SK-N-DZ (cell line): ENCODE measurements at regions not wholly inside any gene's neighbourhood (a gene's known extent, or its start where the extent isn't known, plus 50 kb on each side); places are given as distances from the start of the nearest gene placed in this dataset.
"Not testable (repeated sequence)": the region's sequence is repeated elsewhere in the genome, so short reads cannot be mapped to it uniquely, and the experiment has no call there.

Source experiments
- DNase-seq: peaks from one replicate; pipeline ENCODE4 v3.0.0-alpha.2; 2015; ENCODE audit warnings: low spot score

- no peak for DNase-seq
These were observed 1495.7 kb upstream of the WWC1 start for GRCh38 chr5:166795756-166796155.

GRCh38 chr5:166803058-166803457 is 1488.4 kb upstream of the WWC1 start:
- no peak for DNase-seq

GRCh38 chr5:166804223-166804622 is 1487.2 kb upstream of the WWC1 start:
- not testable (repeated sequence) for DNase-seq

- DNase-seq: not testable (repeated sequence)
These were observed 1486.8 kb upstream of the WWC1 start for GRCh38 chr5:166804693-166805092.

GRCh38 chr5:166810093-166810658 is 1481.3 kb upstream of the WWC1 start:
- DNase-seq: not testable (repeated sequence)

GRCh38 chr5:166810721-166811120 is 1480.7 kb upstream of the WWC1 start:
- no peak for DNase-seq

GRCh38 chr5:166823360-166823759 is 1468.1 kb upstream of the WWC1 start:
- no peak for DNase-seq

- no peak for DNase-seq
These were observed 1457.2 kb upstream of the WWC1 start for GRCh38 chr5:166834246-166834645.

GRCh38 chr5:166845044-166845443 is 1446.4 kb upstream of the WWC1 start:
- no peak for DNase-seq

GRCh38 chr5:166856791-166857190 is 1434.7 kb upstream of the WWC1 start:
- no peak for DNase-seq

GRCh38 chr5:166860426-166860825 is 1431.0 kb upstream of the WWC1 start:
- DNase-seq: no peak

GRCh38 chr5:166862581-166862980 is 1428.9 kb upstream of the WWC1 start:
- no peak for DNase-seq

GRCh38 chr5:166865206-166865605 is 1426.2 kb upstream of the WWC1 start:
- DNase-seq: no peak

GRCh38 chr5:166880456-166880855 is 1411.0 kb upstream of the WWC1 start:
- no peak for DNase-seq

GRCh38 chr5:166881802-166882201 is 1409.6 kb upstream of the WWC1 start:
- no peak for DNase-seq

GRCh38 chr5:166883016-166883415 is 1408.4 kb upstream of the WWC1 start:
- no peak for DNase-seq

GRCh38 chr5:166898166-166898565 is 1393.3 kb upstream of the WWC1 start:
- DNase-seq: no peak

- no peak for DNase-seq
These were observed 1392.1 kb upstream of the WWC1 start for GRCh38 chr5:166899343-166899742.

GRCh38 chr5:166904571-166904970 is 1386.9 kb upstream of the WWC1 start:
- DNase-seq: no peak

- DNase-seq: no peak
These were observed 1384.3 kb upstream of the WWC1 start for GRCh38 chr5:166906991-166907713.

GRCh38 chr5:166909040-166909439 is 1382.4 kb upstream of the WWC1 start:
- no peak for DNase-seq

- DNase-seq: no peak
These were observed 1381.5 kb upstream of the WWC1 start for GRCh38 chr5:166909926-166910325.

GRCh38 chr5:166910995-166911394 is 1380.5 kb upstream of the WWC1 start:
- peak; percentile 76 for DNase-seq

- DNase-seq: no peak
These were observed 1375.4 kb upstream of the WWC1 start for GRCh38 chr5:166916021-166916420.
